SK-N-SH treated with all-trans-retinoic acid at 6 μM for 48 hours (cell line): ENCODE measurements at regions not wholly inside any gene's neighbourhood (a gene's known extent, or its start where the extent isn't known, plus 50 kb on each side); places are given as distances from the start of the nearest gene placed in this dataset.
A peak's percentile ranks its signal among the peaks of the same experiment; 100 is the strongest.

Experiments used
- ATAC-seq: fragments of 200-7000 bp; cut with Tn5 transposase; 3 replicates; pipeline ENCODE4 v1.9.1; 2020; ENCODE audit warnings: mild to moderate bottlenecking, moderate library complexity
- ARNTL ChIP-seq: fragments of 450-650 bp; formaldehyde crosslinking; IDR thresholded peaks from 2 replicates; pipeline ENCODE4 v1.5.0; 2020; ENCODE audit warnings: low read depth, mild to moderate bottlenecking, moderate library complexity, borderline replicate concordance
- BACH2 ChIP-seq: fragments of 250-450 bp; sonication (Bioruptor Pico); IDR thresholded peaks from 2 replicates; pipeline ENCODE4 v1.9.0; 2021; ENCODE audit warnings: mild to moderate bottlenecking, borderline replicate concordance
- CREB5 ChIP-seq: fragments of 250-450 bp; sonication (Bioruptor Pico); IDR thresholded peaks from 2 replicates; pipeline ENCODE4 v1.5.1; 2020; ENCODE audit warnings: low read depth, mild to moderate bottlenecking, moderate library complexity
- CSDC2 ChIP-seq: fragments of 250-450 bp; sonication (Bioruptor Pico); IDR thresholded peaks from 2 replicates; pipeline ENCODE4 v1.5.0; 2020; ENCODE audit warnings: mild to moderate bottlenecking, moderate library complexity
- CSRNP3 ChIP-seq: fragments of 250-450 bp; sonication (Bioruptor Pico); IDR thresholded peaks from 2 replicates; pipeline ENCODE4 v1.5.1; 2021; ENCODE audit warnings: mild to moderate bottlenecking, moderate library complexity
- ESRRG ChIP-seq: fragments of 250-450 bp; sonication (Bioruptor Pico); IDR thresholded peaks from 2 replicates; pipeline ENCODE4 v1.6.1; 2021; ENCODE audit warnings: mild to moderate bottlenecking
- OSR1 ChIP-seq: fragments of 250-450 bp; sonication (Bioruptor Pico); IDR thresholded peaks from 2 replicates; pipeline ENCODE4 v1.8.0; 2022; ENCODE audit warnings: moderate library complexity, mild to moderate bottlenecking, inconsistent platforms
- PATZ1 ChIP-seq: fragments of 250-450 bp; sonication (Bioruptor Pico); IDR thresholded peaks from 2 replicates; pipeline ENCODE4 v1.8.0; 2020; ENCODE audit warnings: mild to moderate bottlenecking, moderate library complexity, borderline replicate concordance
- POU6F1 ChIP-seq: fragments of 250-450 bp; sonication (Bioruptor Pico); IDR thresholded peaks from 2 replicates; pipeline ENCODE4 v1.8.0; 2021; ENCODE audit warnings: low read depth, mild to moderate bottlenecking, moderate library complexity, borderline replicate concordance
- PPARA ChIP-seq: fragments of 250-450 bp; sonication (Bioruptor Pico); IDR thresholded peaks from 2 replicates; pipeline ENCODE4 v1.5.0; 2020; ENCODE audit warnings: mild to moderate bottlenecking, borderline replicate concordance
- RARB ChIP-seq: fragments of 250-450 bp; sonication (Bioruptor Pico); IDR thresholded peaks from 2 replicates; pipeline ENCODE4 v1.8.0; 2021; ENCODE audit warnings: mild to moderate bottlenecking, moderate library complexity
- SNAI2 ChIP-seq: fragments of 250-450 bp; sonication (Bioruptor Pico); IDR thresholded peaks from 2 replicates; pipeline ENCODE4 v1.5.0; 2020; ENCODE audit warnings: mild to moderate bottlenecking, moderate library complexity
- TOX ChIP-seq: fragments of 250-450 bp; sonication (Bioruptor Pico); IDR thresholded peaks from 2 replicates; pipeline ENCODE4 v1.8.0; 2021; ENCODE audit warnings: mild to moderate bottlenecking, moderate library complexity, borderline replicate concordance
- TSHZ2 ChIP-seq: fragments of 250-450 bp; sonication (Bioruptor Pico); IDR thresholded peaks from 2 replicates; pipeline ENCODE4 v1.5.0; 2020; ENCODE audit warnings: mild to moderate bottlenecking, moderate library complexity
- ZC3H10 ChIP-seq: fragments of 250-450 bp; sonication (Bioruptor Pico); IDR thresholded peaks from 2 replicates; pipeline ENCODE4 v1.5.1; 2021; ENCODE audit warnings: mild to moderate bottlenecking, moderate library complexity
- ZFP30 ChIP-seq: fragments of 450-650 bp; formaldehyde crosslinking; IDR thresholded peaks from 2 replicates; pipeline ENCODE4 v1.5.0; 2022; ENCODE audit warnings: mild to moderate bottlenecking, moderate library complexity
- ZNF565 ChIP-seq: fragments of 450-650 bp; formaldehyde crosslinking; conservative IDR thresholded peaks from 2 replicates; pipeline ENCODE4 v1.5.0; 2020; ENCODE audit warnings: low read depth, mild to moderate bottlenecking, moderate library complexity
- ZNF8 ChIP-seq: fragments of 450-650 bp; formaldehyde crosslinking; IDR thresholded peaks from 2 replicates; pipeline ENCODE4 v1.5.0; 2020; ENCODE audit warnings: mild to moderate bottlenecking, moderate library complexity

GRCh38 chr1:208601561-208601960 lies 357.4 kb upstream of the PLXNA2 start:
- ATAC-seq: peak; percentile 51
- TF ChIP-seq ZNF8 (CRISPR knock-in tag) (no peak), CREB5 (no peak), TSHZ2 (CRISPR knock-in tag) (no peak), RARB (CRISPR knock-in tag) (no peak), ZFP30 (CRISPR knock-in tag) (no peak), POU6F1 (CRISPR knock-in tag) (no peak), SNAI2 (CRISPR knock-in tag) (no peak), ESRRG (no peak), TOX (CRISPR knock-in tag) (no peak), BACH2 (CRISPR knock-in tag) (no peak), OSR1 (no peak), ZC3H10 (CRISPR knock-in tag) (no peak)

GRCh38 chr1:208603721-208604120 lies 359.5 kb upstream of the PLXNA2 start:
- TF ChIP-seq ARNTL (CRISPR knock-in tag) (no peak), CSDC2 (CRISPR knock-in tag) (no peak), TSHZ2 (CRISPR knock-in tag) (no peak), PATZ1 (CRISPR knock-in tag) (no peak), ZC3H10 (CRISPR knock-in tag) (no peak), PPARA (CRISPR knock-in tag) (no peak), OSR1 (no peak), ZNF565 (CRISPR knock-in tag) (no peak), CREB5 (no peak)
- TF ChIP-seq, all 23 proteins: peak for 0
- no peak for ATAC-seq

- ATAC-seq: peak; percentile 63
- no peak for TF ChIP-seq TOX (CRISPR knock-in tag)
- TF ChIP-seq TSHZ2 (CRISPR knock-in tag): no peak
- TF ChIP-seq CREB5: no peak
- TF ChIP-seq ZNF565 (CRISPR knock-in tag): no peak
- TF ChIP-seq CSRNP3 (CRISPR knock-in tag): no peak
Measured at GRCh38 chr1:208604295-208604694, 360.1 kb upstream of the PLXNA2 start.
